NCI-H460 (cell line): ENCODE measurements at regions not wholly inside any gene's neighbourhood (a gene's known extent, or its start where the extent isn't known, plus 50 kb on each side); places are given as distances from the start of the nearest gene placed in this dataset.

Experiments used
- DNase-seq: peaks from one replicate; pipeline ENCODE4 v3.0.0-alpha.2; 2016; ENCODE audit warnings: low read depth; ENCODE audit errors: extremely low read depth

DNA sequence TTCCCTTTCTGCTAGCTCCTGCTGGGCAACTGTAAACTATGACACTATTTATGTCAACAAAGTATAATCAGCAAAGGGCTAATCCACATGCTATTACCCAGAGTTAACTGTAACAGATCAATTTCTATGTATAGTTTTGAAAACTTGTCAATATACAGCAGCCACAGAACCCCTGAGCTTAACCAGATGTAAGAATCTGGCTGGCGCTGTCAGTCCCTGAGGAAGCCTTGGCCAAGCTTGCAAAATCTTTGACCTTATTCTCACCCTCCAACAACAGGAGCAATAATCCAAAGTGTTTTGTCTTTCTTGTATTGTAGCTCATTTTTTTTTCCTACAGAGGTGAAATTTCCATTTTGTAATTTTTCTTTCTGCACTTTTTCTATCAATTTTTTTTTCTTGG is 1230.1 kb upstream of the SLC10A2 start:
- DNase-seq, result no peak

DNA sequence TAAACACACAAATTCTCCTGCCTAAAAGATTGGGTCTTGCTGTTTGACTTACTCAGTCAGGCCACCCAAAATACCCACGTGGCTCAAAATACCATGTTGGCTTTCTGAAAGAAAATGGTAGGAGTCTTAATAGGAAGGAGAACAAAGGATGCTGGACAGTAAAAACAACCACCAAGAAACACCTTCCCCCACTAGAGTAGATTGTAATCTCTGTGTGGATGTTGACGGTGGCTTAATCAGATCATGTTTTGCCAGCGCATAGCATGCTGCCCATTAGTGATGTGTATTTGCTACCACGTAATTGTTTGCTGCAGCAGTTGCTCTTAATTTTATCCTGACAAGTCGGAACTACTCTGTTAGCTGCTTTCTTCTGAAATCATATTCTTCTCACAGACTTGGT is 1229.3 kb upstream of the SLC10A2 start:
- DNase-seq, result no peak

DNA sequence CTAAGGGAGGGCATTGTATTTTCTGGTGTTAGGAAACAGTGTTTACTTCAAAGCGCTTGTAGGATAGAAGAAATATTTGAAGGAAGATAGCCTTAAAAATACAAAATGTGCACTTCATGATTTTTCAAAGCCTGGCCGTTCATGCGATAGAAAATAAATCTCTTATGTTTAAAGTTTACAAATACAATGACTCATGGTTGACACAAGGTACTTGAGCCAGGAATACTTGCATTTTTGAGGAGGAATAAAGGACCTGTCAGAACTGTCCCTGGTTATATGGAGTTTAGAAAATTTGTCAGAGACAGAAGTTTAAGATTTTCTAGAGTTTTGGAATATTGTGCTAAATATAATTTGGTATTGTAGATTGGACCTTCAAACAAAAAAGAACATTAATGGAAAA is 1223.2 kb upstream of the SLC10A2 start:
- DNase-seq, result no peak

DNA sequence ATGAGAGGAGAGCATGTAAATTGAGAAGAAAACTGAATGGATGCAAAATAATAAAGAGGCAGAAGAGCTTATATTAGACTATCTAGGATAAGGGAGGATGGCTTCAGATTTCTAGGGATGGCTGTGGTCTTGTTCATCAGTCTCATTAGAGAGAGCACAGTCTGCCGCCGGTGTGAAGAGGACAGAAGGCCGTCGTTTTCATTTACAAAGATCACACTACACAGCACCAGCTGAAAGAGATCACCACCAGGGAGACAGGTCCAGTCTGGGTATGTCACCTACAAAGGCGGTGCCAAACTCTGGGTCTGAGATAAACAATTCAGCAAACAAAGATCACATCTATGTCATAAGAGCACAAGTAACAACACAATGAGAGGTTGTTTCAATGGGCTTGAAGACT is 1222.3 kb upstream of the SLC10A2 start:
- no peak for DNase-seq

DNA sequence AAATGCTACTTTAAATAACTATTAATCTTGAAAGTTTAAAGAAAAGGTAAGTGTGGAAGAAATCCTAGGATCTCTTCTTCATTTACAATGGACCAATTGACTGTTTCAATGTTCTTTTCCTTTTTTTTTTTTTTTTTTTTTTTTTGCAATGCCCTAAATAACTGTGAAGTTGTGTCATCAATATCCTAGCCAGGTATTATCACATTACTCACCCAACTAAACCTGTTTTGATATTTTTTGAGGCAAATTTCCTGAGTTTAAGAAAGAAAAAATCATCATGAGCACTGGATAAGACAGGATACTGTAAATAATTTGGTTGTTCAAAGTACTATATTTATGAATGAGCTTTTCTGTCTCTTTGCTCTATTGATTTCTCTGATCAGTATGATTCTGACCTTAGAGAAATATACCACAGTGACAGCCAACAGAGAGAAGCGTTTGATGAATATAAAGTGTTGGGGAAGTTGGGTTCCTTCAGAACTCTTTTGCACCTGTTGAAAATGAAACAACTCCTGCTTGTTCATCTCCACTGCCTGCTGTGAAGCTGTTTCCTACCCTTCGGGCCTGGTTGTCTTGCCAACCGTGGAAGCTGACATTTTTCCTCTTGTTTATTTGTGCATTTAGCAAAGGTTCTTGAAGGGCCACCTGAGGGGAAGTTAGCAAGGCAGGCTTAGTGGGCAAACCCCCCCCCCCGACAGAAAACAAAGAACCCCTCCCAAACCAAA is 1220.5 kb upstream of the SLC10A2 start:
- no peak for DNase-seq

DNA sequence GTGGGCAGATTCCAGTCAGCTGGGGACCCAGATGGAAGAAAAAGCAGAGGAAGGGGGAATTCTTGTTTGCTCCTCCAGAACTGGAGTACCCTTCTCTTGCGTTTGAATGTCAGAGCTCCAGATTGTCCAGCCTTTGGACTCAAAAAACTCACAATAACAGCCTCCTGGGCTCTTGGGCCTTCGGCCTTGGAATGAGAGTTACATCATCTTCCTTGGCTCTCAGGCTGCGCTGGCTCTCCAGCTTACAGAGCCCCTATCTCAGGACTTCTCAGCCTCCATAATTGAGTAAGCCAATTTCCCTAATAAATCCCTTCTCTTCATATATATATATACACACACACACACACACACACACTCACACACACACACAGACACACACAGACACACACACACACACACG is 1215.7 kb upstream of the SLC10A2 start:
- no peak for DNase-seq

DNA sequence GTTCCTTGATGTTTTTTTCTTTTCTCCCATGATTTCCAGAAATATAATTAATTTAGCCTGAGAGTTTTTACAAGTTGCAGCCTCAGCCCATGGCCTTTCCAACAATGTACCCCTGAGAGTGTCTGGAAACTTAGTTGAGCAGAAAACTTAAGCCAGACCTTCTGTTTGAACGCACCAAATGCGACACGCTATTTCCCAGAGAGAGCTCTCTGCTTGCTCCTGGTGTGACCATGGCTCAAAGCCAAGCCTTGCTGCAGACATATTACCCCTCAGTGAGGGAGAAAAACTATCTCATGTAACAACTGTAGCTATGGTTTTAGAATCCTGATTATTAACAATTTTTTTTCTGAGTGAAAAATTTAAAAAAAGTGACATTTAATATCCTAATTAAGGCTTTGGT is 1204.5 kb upstream of the SLC10A2 start:
- DNase-seq, result no peak

DNA sequence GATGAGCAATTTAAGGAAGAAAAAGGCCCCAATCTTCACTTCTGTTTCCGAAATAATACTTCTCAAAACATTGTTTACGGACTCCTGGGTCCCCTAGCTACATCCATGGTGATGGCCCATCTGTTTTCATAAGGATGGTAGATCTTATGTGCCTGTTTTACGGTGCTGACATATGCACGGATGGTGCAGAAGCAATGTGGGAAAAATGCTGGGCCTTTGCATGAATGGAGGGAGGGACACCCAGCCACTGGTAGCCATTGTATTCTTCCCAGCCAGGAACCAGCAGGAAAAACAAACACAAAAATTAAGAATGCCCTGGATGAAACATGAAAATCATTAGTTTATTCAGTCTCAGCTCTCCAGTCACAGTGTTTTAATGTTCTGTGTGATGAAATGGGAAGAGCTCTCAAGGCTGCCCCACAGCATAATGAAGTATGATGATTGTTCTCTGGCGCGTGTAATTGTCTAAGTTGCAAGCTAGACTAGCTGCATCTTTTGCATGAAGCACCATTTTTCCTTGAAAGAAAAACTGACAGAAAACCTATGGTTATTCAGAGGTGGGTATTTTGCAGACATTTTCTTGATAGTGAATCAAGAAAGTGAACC is 1201.1 kb upstream of the SLC10A2 start:
- DNase-seq, result no peak

DNA sequence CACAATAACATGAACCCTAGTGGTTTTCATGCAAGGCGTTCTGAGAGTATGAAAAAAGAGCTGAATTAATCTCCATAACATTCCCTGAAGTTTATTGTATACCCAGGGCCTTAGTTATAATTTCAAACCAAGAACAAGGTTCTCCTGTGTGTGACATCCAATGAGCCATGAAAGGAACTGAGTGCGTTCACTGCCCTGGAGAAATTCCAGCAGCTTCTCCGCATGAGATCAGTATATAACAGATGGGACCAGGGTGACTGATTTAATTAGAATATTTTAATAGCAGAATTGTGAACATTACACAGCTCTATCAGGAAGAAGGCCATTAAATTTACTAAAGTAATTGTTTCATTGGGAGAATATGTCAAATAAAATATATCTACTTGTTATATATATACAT is 1190.5 kb upstream of the SLC10A2 start:
- DNase-seq, result no peak

DNA sequence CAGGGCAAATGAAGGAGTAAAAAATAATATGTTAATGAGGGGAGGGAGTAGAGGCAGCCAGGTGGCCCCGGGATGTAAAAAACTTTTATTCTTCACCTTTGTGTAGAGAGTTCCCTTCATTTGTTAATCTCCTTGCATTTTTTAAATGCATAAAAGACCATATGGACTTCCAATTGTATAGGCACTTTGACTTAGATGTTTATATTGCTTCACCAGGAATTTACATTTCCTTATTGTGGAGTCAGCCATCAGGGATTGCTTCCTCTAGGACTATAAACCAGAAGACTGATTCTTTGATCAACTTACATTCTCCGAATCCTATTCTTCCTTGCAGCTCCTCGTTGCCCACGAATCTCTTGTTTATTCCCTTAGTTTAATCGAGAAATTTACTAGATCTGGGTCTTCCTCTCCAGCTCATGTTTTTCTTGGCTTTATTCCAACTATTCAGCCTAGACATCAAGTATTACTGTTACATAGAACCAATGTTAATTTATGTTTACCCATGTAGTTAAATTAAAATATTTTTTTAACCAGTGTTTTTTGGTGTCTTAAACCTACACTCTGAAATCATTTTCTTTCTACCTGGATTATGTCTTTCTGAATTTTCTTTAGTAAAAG is 1187.0 kb upstream of the SLC10A2 start:
- DNase-seq, result no peak

DNA sequence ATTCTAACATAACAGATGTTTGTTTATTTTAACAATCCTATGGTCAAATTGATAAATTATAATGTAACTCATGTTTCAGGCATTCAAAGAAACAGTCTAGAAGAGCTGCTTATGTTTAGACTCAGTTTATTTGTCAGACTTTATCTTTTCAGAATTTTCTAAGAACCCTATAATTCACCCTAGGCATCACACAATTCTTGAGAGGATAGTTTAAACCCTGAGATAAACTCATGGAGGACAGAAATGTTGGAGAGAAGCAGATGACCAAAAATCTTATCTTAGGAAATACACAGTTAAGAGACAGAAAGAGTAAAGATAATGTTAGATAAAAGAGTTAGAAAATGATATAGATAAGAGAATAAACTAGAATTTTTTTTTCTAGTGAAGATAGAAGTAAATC is 1185.7 kb upstream of the SLC10A2 start:
- DNase-seq, result no peak

DNA sequence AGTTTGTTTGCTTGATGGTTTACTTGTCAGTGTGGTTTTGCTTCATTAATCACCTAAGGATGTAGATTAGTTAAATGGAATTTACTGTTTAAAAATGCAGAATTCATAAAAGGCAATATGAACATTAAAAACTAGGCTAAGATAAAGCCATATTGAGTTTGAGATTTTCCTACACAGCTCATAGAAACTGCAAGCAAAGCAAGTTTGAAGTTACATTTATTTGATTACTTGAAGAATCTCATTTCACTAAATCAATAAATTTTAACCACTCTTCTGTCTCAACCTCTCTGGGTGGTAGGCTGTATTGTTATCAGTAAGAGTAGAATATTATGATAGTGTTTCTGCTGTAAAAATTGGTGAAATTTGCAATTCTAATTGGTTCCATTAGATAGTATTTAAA is 1180.7 kb upstream of the SLC10A2 start:
- DNase-seq, result no peak

DNA sequence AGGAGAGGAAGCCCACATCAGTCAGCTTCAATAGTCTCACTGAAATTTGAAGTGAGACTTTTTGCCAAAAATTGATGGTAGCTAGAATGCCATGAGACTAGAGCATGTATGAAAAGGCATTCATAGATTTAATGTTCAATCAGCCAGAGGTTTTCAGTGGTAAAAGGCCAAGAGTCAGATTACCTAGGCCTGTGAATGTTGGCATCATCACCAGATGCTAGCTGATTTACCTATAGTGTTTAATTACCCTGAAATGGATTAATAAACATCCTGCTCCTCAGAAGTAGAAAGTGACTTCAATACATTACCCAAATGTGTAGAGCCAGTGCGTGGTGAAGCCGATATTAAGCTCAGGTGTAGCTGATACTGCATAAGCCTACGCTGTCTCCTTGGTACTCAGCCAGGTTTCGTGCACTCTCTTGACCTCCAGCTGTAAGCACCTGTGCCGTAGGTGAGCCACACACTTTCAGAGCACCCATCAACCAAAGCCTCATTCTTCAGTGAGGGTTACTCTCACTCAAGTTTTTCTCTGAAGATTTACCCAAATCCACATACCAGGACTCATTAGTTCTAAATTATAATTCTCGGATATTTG is 1140.3 kb upstream of the SLC10A2 start:
- no peak for DNase-seq

DNA sequence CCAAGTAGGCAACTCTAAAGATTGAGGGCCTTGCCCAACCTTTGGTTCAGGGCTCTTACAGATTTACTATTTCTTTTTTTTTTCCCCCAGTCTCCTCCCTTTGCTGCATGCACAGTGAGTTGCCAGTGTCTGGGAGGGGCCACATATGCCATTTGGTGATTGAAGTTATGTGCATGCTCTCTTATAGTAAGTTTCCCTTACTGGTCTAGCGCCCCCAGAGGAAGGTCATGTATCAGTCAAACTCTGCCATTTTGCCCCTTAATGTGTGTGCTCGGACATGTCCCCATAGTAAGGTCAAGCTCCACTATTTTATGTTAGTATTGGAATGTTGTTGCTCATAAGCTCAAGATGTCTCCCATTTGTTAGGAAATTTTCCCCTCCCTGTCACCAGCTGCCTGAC is 1138.0 kb upstream of the SLC10A2 start:
- no peak for DNase-seq

DNA sequence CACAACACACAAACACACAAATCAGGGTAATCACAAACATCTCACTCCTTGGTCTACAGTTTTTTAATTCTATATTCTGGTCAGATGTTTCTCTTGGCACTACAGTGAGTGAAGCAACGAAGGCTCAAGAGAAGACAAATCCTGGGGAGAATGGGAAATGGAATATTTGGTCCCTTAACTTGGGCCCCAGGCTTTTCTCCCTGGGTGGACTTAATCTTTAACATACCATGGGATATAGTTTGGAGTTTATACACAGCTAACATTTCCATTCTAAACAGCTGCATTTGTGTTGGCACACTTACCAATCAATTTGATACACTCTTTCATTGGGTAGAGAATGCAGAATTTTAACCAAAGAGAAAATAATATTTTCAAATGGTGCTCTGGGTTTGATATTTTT is 1132.6 kb upstream of the SLC10A2 start:
- DNase-seq, result no peak

DNA sequence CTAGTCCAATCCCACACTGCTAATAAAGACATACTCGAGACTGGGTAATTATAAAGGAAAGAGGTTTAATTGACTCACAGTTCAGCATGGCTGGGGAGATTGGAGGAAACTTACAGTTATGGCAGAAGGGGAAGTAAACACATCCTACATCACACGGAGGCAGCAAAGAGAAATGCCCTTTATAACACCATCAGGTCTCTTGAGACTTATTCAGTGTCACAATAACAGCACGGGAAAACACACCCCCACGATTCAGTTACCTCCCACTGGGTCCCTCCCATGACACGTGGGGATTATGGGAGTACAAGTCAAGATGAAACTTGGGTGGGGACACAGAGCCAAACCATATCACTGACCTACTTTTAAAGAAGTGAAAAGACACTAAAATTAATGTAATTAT is 1130.4 kb upstream of the SLC10A2 start:
- DNase-seq, result no peak

DNA sequence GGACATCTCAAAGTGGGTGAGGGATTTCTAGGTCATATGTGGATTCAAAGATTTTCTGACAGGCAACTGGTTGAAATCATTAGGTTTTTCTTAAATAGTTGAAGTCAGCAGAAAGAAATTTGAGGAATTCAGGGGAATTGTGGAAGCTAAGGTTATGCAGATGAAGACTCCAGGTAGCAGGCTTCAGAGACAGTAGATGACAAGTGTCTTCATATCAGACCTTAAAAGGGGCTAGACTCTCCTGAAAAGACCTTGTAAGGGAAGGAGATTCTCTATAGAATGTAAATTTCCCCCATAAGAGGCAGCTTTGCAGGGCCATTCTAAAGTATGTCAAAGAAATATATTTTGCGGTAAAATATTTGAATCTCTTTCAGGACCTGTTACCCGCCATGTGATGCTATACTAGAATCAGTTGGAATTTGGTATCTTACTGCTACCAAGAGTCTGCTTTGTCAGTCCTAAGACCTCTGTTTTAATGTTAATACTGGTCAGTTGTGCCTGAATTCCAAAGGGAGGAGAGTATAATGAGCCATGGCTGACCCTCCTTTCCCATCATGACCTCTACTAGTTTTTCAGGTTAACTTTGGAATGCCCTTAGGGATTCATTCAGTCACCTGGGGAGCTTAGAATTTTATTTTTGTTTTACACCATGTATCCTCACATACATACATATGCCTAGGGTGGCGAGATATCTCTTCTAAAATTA is 1115.5 kb upstream of the SLC10A2 start:
- no peak for DNase-seq

DNA sequence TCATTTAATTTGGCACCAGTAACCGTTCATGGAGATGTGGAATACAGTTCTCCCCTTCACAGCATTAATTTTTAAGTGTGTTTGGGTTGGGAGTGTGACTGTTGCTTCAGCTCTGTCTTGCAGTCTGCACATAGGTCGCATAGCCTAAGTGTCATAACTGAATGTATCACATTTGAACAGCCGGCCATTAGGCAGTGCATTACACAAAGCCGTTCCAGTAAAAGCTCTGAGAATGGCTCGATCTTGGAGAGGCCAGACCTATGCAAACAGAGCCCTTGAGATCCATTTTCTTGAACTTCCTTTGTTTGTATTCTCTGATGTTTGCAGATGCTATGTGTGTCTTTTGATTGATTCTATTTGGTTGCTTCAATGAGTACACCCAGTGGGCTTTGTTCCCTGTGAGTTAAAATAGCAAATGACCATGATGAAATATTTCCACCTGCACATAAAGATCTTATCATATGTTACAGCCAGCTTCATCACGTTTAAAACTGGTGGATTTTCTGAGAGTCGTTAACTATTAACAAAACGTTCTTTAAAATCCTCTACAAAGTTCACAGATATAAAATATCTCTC is 1104.9 kb upstream of the SLC10A2 start:
- no peak for DNase-seq

DNA sequence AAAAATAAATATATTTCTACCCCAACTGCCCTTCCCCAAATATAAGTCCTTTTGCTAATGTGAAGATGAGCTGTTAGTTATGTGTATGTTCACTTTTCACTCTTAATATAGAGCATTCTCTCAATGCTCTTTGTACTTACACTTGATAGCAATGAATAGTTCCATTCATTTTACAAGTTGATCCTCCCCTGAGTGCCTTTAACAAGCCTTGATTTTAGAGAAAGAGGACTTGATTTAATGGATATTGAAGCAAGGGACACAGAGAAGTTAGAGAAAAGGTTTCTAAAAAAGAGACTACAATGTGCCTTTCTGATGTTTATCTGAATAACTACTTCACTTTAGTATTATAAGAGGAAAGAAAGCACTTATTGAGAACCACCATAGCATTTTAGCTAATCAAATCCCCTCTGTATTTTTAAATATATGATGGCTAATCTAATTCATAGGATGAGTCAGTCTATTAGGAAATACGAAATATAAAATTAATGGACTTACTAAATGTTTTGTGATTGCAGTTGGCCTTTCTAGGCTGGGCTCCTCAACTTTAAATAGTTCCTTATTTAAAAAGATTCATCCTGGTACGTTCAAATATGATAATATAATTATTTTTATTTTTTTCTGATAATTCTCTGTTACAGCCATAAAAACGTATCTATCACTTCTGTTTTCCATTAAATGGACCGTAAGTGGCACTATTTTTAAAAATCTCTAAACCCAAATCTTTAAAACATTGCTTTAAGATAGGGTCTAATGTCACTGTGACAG is 1097.8 kb upstream of the SLC10A2 start:
- no peak for DNase-seq

DNA sequence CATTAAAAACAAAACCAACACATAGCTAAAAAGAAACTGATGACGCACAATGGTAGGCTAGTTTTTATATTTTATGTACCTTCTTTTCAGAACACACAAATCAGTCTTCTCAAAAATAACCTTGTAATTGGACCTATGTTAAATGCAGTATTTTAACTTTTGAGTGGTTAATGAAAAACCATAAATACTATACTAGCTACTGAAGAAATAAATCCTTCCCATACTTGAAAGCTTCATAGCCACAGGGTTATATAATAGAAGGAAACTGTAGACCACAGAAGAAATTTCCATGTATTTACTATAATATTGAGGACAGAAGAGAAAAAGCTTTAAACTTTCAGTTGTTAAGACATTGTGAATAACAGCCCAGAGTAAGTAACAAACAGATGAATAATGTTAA is 1094.3 kb upstream of the SLC10A2 start:
- no peak for DNase-seq
